ENCODE measurements at regions not wholly inside any gene's neighbourhood (a gene's known extent, or its start where the extent isn't known, plus 50 kb on each side); places are given as distances from the start of the nearest gene placed in this dataset.
"Not testable (repeated sequence)": the region's sequence is repeated elsewhere in the genome, so short reads cannot be mapped to it uniquely, and the experiment has no call there.

GRCh38 chr12:69173368-69173767, 66.0 kb upstream of the CPSF6 start:
- no peak for TF ChIP-seq CTCF (IDR thresholded peaks at IDR 0.05; ENCODE audit: insufficient read depth, missing control alignments)
- no peak for DNase-seq (ENCODE audit: insufficient read length, low spot score)
- FAIRE-seq: no peak

GRCh38 chr12:69179786-69180185, 59.6 kb upstream of the CPSF6 start:
- TF ChIP-seq CTCF (IDR thresholded peaks at IDR 0.05; ENCODE audit: insufficient read depth, missing control alignments): no peak
- no peak for FAIRE-seq
- no peak for DNase-seq (ENCODE audit: insufficient read length, low spot score)

- not testable (repeated sequence) for FAIRE-seq; DNase-seq (ENCODE audit: insufficient read length, low spot score)
These were observed 51.8 kb upstream of the CPSF6 start for GRCh38 chr12:69187572-69187971.

- FAIRE-seq (no peak), DNase-seq (ENCODE audit: insufficient read length, low spot score) (no peak)
- TF ChIP-seq CTCF (IDR thresholded peaks at IDR 0.05; ENCODE audit: insufficient read depth, missing control alignments): no peak
These were observed 49.9 kb upstream of the CPSF6 start for GRCh38 chr12:69189378-69189978.

All from D721Med (cell line).